ENCODE measurements at regions not wholly inside any gene's neighbourhood (a gene's known extent, or its start where the extent isn't known, plus 50 kb on each side); places are given as distances from the start of the nearest gene placed in this dataset.

DNA sequence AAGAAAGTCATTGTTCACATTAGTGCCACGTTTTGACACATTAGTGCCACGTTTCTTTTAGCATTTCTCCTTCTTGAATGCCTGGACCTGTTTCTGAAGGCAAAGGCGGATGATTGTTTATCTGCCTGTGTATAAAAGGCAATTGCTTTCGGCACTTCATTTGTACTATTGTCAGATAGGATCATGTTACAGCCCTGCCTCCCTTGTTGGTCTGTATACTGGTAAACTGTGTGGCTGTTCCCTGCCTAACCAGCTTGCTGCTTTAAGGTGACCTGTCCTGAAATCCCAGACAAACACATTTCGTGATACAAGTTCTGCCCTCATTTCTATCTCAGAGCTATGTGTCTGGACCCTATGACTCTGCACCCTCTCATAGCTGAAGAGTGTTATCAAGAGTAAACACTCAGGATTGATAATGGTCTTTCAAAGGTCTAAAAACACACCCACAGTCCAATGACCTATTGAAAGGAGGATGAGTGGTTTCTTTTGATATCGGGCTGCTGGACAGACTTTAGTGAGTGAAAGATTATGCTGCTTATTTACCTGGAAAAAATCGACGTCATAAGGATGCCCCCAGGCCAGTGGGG is 276.3 kb upstream of the MCTP2 start:
- Histone ChIP-seq H3K27me3 (no peaks in the 10 kb centered on the region), H3K4me1 (no peaks in the 10 kb centered on the region), H3K4me3 (no peak overlapping the region), H3K27ac (no peak overlapping the region), H3K36me3 (no peaks in the 10 kb centered on the region), H3K9me3 (no peaks in the 10 kb centered on the region)
- in situ Hi-C loops (cut with MboI; ENCODE audit: low pct_ligation_motif_present in 1 of 4, low pct_unique_long_range_greater_than_20kb in 1 of 4, low sequenced_read_pairs in 3 of 4) = no loop called here
- TF ChIP-seq EP300 (IDR thresholded peaks at IDR 0.05; ENCODE audit: low read depth) (no peak), POLR2A (IDR thresholded peaks at IDR 0.05) (no peak), POLR2AphosphoS5 (IDR thresholded peaks at IDR 0.05) (no peak)
- TF ChIP-seq, protein P1, sequence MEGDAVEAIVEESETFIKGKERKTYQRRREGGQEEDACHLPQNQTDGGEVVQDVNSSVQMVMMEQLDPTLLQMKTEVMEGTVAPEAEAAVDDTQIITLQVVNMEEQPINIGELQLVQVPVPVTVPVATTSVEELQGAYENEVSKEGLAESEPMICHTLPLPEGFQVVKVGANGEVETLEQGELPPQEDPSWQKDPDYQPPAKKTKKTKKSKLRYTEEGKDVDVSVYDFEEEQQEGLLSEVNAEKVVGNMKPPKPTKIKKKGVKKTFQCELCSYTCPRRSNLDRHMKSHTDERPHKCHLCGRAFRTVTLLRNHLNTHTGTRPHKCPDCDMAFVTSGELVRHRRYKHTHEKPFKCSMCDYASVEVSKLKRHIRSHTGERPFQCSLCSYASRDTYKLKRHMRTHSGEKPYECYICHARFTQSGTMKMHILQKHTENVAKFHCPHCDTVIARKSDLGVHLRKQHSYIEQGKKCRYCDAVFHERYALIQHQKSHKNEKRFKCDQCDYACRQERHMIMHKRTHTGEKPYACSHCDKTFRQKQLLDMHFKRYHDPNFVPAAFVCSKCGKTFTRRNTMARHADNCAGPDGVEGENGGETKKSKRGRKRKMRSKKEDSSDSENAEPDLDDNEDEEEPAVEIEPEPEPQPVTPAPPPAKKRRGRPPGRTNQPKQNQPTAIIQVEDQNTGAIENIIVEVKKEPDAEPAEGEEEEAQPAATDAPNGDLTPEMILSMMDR (IDR thresholded peaks at IDR 0.05) = no peak
- DNase-seq = no peak
- 22 to 39% methylated on average over 6 to 8 of the region's 8 CpGs for WGBS, 2 donors (ENCODE audit: low coverage in 1 of 2)
- intact Hi-C loops (cut with DNase I; ENCODE audit: low total_unique reads) = no loop called here

DNA sequence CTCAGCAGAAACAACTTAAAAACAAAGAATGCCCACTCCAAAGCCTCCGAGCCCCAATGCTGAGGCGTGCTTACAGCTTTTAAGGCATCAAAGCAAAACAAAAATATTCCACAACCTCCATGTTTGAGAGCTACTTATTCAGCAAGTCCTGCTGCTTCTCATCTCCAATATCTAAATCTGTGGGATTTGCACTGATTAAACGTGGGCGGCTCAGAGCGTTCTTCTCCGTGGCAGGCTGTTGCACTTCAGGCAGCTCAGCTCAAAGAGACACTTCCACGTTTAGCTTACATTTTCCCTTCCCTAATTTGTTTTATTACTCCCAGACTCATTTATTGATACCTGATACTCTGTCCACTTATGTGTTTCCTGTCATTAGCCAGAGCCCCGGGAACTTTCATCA is 282.6 kb upstream of the MCTP2 start:
- Histone ChIP-seq H3K27me3 (no peaks in the 10 kb centered on the region), H3K36me3 (no peaks in the 10 kb centered on the region), H3K9me3 (no peaks in the 10 kb centered on the region), H3K27ac (no peak overlapping the region), H3K4me3 (no peak overlapping the region), H3K4me1 (no peaks in the 10 kb centered on the region)
- in situ Hi-C loops (cut with MboI; ENCODE audit: low pct_ligation_motif_present in 1 of 4, low pct_unique_long_range_greater_than_20kb in 1 of 4, low sequenced_read_pairs in 3 of 4) (no loop called here), intact Hi-C loops (cut with DNase I; ENCODE audit: low total_unique reads) (no loop called here)
- TF ChIP-seq EP300 (IDR thresholded peaks at IDR 0.05; ENCODE audit: low read depth) (no peak), POLR2A (IDR thresholded peaks at IDR 0.05) (no peak), POLR2AphosphoS5 (IDR thresholded peaks at IDR 0.05) (no peak)
- TF ChIP-seq, protein P1 (IDR thresholded peaks at IDR 0.05) = no peak
- DNase-seq = no peak
- 64% methylated on average over 8 of the region's 8 CpGs; no CpG with 5 or more reads in 1 of the 2 donors for WGBS, 2 donors (ENCODE audit: low coverage in 1 of 2)

DNA sequence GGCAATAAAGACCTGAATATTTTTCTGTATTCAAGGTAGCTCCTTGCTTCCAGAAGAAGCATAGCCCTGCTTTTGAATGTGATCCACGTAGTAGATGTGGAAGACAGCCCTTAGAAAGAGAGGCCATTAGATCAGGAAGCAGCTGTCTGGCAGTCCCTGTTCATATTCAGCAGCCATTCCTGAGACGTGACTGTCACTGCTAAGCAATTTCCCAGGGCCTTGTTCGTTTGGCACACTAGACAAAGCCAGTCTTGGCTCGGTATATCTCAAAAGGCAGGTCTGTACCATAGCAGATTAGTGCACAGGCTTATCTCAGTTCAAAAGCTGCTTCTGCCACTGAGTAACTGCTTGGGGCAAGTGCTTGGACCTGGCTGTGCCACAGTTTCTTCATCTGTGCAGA is 287.8 kb upstream of the MCTP2 start:
- DNase-seq = no peak
- Histone ChIP-seq H3K27ac (no peak overlapping the region), H3K27me3 (no peaks in the 10 kb centered on the region), H3K9me3 (no peaks in the 10 kb centered on the region), H3K4me1 (no peaks in the 10 kb centered on the region), H3K36me3 (no peaks in the 10 kb centered on the region), H3K4me3 (no peak overlapping the region)
- in situ Hi-C loops (cut with MboI; ENCODE audit: low pct_ligation_motif_present in 1 of 4, low pct_unique_long_range_greater_than_20kb in 1 of 4, low sequenced_read_pairs in 3 of 4) (no loop called here), intact Hi-C loops (cut with DNase I; ENCODE audit: low total_unique reads) (no loop called here)
- TF ChIP-seq, protein P1 (IDR thresholded peaks at IDR 0.05) = no peak
- TF ChIP-seq EP300 (IDR thresholded peaks at IDR 0.05; ENCODE audit: low read depth) (no peak), POLR2AphosphoS5 (IDR thresholded peaks at IDR 0.05) (no peak), POLR2A (IDR thresholded peaks at IDR 0.05) (no peak)
- 28 to 36% methylated on average over 4 of the region's 4 CpGs for WGBS, 2 donors (ENCODE audit: low coverage in 1 of 2)

DNA sequence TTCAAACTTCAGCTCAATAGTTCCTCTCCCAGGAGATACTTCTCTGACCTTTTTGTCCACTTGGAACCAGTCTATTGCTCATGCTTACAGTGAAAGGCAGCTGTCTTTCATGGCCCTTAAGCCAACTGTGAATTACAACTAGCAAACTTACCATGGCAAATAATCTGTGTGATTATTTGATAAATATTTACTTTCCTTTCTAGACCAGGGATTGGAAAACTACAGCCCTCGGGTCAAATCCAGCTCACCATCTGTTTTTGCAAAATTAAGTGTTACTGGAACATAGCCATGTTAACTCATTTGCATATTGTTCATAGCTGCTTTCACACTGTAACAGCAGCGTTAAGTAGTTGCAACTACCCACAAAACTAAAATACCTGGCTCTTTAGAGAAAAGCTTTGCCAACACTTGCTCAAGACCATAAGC is 289.1 kb upstream of the MCTP2 start:
- no peaks in the 10 kb centered on the region for H3K36me3 ChIP-seq
- no peak overlapping the region for H3K27ac ChIP-seq
- intact Hi-C loops (cut with DNase I; ENCODE audit: low total_unique reads) = no loop called here
- no peak overlapping the region for H3K4me3 ChIP-seq
- no peaks in the 10 kb centered on the region for H3K9me3 ChIP-seq
- H3K27me3 ChIP-seq = no peaks in the 10 kb centered on the region
- H3K4me1 ChIP-seq = no peaks in the 10 kb centered on the region
- TF ChIP-seq POLR2AphosphoS5 (IDR thresholded peaks at IDR 0.05) (no peak), POLR2A (IDR thresholded peaks at IDR 0.05) (no peak), EP300 (IDR thresholded peaks at IDR 0.05; ENCODE audit: low read depth) (no peak)
- TF ChIP-seq, protein P1 (IDR thresholded peaks at IDR 0.05) = no peak
- no peak for DNase-seq
- WGBS, 2 donors (ENCODE audit: low coverage in 1 of 2) = 27 to 44% methylated on average over 2 of the region's 2 CpGs
- in situ Hi-C loops (cut with MboI; ENCODE audit: low pct_ligation_motif_present in 1 of 4, low pct_unique_long_range_greater_than_20kb in 1 of 4, low sequenced_read_pairs in 3 of 4) = no loop called here
